Hepatocyte (in vitro differentiated cells): ENCODE measurements at regions not wholly inside any gene's neighbourhood (a gene's known extent, or its start where the extent isn't known, plus 50 kb on each side); places are given as distances from the start of the nearest gene placed in this dataset.

Source experiments
- CTCF ChIP-seq: fragments of 200-600 bp; sonication (generic); IDR thresholded peaks from 2 replicates; pipeline ENCODE4 v1.5.1; 2016; ENCODE audit warnings: antibody characterized with exemption, mild to moderate bottlenecking; ENCODE audit not compliant: poor library complexity
- EZH2 ChIP-seq: fragments of 200-600 bp; sonication (generic); IDR thresholded peaks from 2 replicates; pipeline ENCODE4 v1.6.1; 2016; ENCODE audit warnings: antibody characterized with exemption, mild to moderate bottlenecking, borderline replicate concordance
- EZH2phosphoT487 ChIP-seq: fragments of 200-600 bp; sonication (generic); IDR thresholded peaks from one replicate; pipeline ENCODE4 v1.6.1; 2018; ENCODE audit warnings: antibody characterized with exemption, mild to moderate bottlenecking, low read depth, moderate library complexity; ENCODE audit not compliant: unreplicated experiment, severe bottlenecking

DNA sequence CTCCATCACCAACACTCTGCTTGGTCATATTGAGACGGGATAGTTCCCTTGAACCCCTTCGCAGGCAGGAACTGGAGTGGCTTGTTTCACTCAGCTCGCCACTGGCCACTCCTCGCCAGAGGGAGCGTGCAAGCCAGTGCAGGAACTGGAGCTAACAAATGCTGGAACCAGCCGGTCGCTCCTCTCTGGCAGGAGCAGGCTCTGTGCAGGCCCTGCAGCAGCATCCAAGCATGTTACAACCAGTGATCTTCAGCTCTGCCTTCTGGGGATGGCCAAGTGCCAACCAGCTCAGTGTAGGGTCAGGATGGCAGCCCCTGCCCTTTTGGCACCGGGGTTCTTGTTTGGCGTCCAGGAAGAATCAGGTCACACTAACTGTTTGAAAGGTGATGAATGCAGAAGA is 329.0 kb upstream of the AZI2 start:
- TF ChIP-seq EZH2 (no peak), CTCF (no peak), EZH2phosphoT487 (no peak)
